Body of pancreas (tissue), 4 donors: ENCODE measurements at regions not wholly inside any gene's neighbourhood (a gene's known extent, or its start where the extent isn't known, plus 50 kb on each side); places are given as distances from the start of the nearest gene placed in this dataset.
"Not testable (repeated sequence)": the region's sequence is repeated elsewhere in the genome, so short reads cannot be mapped to it uniquely, and the experiment has no call there.

Source experiments
- ATAC-seq: fragments of 150-250 bp; one replicate; pipeline ENCODE4 v1.9.1; 2016
- DNase-seq, 4 donors: peaks; one replicate each; pipeline ENCODE4 v3.0.0-alpha.2; 2019
- H3K27ac ChIP-seq, 4 donors: fragments of 200-600 bp; sonication (generic); 1 replicate in 3 of 4; 2 replicates in 1 of 4; pipeline versions ENCODE4 v1.5.1 to v1.6.1; 2016 to 2019; ENCODE audit warnings: mild to moderate bottlenecking in 1 of 4, mixed read lengths in 1 of 4, moderate library complexity in 1 of 4
- H3K27me3 ChIP-seq, 2 donors: fragments of 200-600 bp; sonication (generic); one replicate each; pipeline ENCODE4 v1.6.0; 2016; ENCODE audit warnings: mild to moderate bottlenecking in 1 of 2
- H3K36me3 ChIP-seq, 2 donors: fragments of 200-600 bp; sonication (generic); replicated peaks in 1 of 2; 2 replicates each; pipeline ENCODE4 v1.5.1; 2016; ENCODE audit warnings: low read depth in 2 of 2; ENCODE audit not compliant: insufficient read depth in 1 of 2
- H3K4me1 ChIP-seq: fragments of 200-600 bp; sonication (generic); one replicate; pipeline ENCODE4 v1.6.0; 2016
- H3K4me3 ChIP-seq, 2 donors: fragments of 200-600 bp; sonication (generic); 1 replicate in 1 of 2; 2 replicates in 1 of 2; pipeline ENCODE4 v1.5.1; 2016 to 2019
- H3K9me3 ChIP-seq, 3 donors: fragments of 200-600 bp; sonication (generic); 1 replicate in 2 of 3; 2 replicates in 1 of 3; pipeline ENCODE4 v1.5.1; 2016
- POLR2A ChIP-seq, 3 donors: fragments of 450-650 bp; IDR thresholded peaks; one replicate each; pipeline ENCODE4 v1.6.1; 2016; ENCODE audit warnings: antibody characterized with exemption in 3 of 3, mild to moderate bottlenecking in 2 of 3
- WGBS, 2 donors: methylation state at CpG; one replicate each; pipeline ENCODE4 v1.1.5; 2017; 5-methylcytosine and 5-hydroxymethylcytosine counted together
- intact Hi-C: fragments of 100-400 bp; cut with DNase I; formaldehyde crosslinking; loops from one replicate; pipeline ENCODE4 v1.15.1; 2023
- TF ChIP-seq, protein P1 (sequence below), 7 experiments: fragments of 450-650 bp in 4 of 7; fragments of 200-600 bp in 3 of 7; sonication (generic) in 3 of 7; IDR thresholded peaks; one replicate each; pipeline ENCODE4 v1.5.1; 2016 to 2019; ENCODE audit warnings: antibody characterized with exemption in 7 of 7

DNA sequence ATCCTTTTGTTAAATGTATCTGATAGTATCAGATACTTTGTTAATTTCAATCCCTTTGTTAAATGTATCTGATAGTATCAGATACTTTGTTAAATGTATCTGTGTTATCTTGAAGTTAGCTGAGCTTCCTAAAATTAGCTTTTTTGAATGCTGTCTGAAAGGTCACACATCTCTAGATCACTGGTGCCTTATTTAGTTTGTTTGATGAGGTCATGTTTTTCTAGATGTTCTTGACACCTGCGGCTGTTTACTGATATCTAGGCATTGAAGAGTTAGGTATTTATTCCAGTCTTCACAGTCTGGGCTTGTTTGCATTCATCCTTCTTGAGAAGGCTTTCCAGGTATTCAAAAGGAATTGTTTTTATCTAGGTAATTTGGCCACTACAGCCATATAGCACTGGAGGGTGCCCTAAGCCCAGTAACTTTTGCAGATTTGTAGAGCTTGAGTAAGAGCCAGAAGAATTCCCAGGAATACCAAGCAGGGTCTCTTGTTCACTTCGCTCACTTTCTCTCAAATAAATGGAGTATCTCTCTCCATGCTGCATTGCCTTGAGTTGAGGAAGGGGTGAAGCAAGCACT, 435.4 kb upstream of the GRAMD2B start:
- Histone ChIP-seq H3K27me3 (no peaks in the 10 kb centered on the region), H3K27ac (no peak overlapping the region), H3K4me3 (no peak overlapping the region), H3K4me1 (no peaks in the 10 kb centered on the region), H3K9me3 (no peaks in the 10 kb centered on the region), H3K36me3 (no peaks in the 10 kb centered on the region)
- TF ChIP-seq, protein P1, sequence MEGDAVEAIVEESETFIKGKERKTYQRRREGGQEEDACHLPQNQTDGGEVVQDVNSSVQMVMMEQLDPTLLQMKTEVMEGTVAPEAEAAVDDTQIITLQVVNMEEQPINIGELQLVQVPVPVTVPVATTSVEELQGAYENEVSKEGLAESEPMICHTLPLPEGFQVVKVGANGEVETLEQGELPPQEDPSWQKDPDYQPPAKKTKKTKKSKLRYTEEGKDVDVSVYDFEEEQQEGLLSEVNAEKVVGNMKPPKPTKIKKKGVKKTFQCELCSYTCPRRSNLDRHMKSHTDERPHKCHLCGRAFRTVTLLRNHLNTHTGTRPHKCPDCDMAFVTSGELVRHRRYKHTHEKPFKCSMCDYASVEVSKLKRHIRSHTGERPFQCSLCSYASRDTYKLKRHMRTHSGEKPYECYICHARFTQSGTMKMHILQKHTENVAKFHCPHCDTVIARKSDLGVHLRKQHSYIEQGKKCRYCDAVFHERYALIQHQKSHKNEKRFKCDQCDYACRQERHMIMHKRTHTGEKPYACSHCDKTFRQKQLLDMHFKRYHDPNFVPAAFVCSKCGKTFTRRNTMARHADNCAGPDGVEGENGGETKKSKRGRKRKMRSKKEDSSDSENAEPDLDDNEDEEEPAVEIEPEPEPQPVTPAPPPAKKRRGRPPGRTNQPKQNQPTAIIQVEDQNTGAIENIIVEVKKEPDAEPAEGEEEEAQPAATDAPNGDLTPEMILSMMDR (IDR thresholded peaks at IDR 0.05) = no peak
- TF ChIP-seq POLR2A (IDR thresholded peaks at IDR 0.05) = no peak
- no peak for ATAC-seq
- no peak for DNase-seq
- 86 to 91% methylated on average over 2 of the region's 2 CpGs for WGBS, 2 donors
- intact Hi-C loops = no loop called here

DNA sequence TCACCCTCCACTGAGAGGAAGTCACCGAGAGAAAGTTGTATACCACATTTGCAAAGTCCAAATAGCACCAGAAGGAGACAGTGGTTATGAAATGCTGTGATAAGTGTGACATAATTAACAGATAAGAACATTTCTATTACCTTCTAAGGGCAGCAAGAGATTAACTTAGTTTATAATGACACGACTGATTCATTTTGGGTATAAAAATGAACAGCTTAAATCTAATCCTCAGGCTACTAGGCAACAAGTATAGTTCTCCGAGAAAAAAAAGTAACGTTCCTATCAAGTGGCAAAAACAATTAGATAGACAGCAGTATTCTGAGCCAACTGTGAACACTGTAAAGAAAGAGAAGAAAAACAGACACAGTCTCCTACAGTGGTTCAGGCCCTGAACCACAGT, 431.2 kb upstream of the GRAMD2B start:
- H3K4me1 ChIP-seq = no peaks in the 10 kb centered on the region
- H3K36me3 ChIP-seq = no peaks in the 10 kb centered on the region
- H3K27me3 ChIP-seq = no peaks in the 10 kb centered on the region
- TF ChIP-seq, protein P1 (IDR thresholded peaks at IDR 0.05) = no peak
- TF ChIP-seq POLR2A (IDR thresholded peaks at IDR 0.05) = no peak
- H3K9me3 ChIP-seq = no peaks in the 10 kb centered on the region
- H3K27ac ChIP-seq = no peak overlapping the region
- no peak overlapping the region for H3K4me3 ChIP-seq
- ATAC-seq (no peak), DNase-seq (no peak)
- intact Hi-C loops = no loop called here
- 45 to 47% methylated on average over 4 of the region's 4 CpGs for WGBS, 2 donors

DNA sequence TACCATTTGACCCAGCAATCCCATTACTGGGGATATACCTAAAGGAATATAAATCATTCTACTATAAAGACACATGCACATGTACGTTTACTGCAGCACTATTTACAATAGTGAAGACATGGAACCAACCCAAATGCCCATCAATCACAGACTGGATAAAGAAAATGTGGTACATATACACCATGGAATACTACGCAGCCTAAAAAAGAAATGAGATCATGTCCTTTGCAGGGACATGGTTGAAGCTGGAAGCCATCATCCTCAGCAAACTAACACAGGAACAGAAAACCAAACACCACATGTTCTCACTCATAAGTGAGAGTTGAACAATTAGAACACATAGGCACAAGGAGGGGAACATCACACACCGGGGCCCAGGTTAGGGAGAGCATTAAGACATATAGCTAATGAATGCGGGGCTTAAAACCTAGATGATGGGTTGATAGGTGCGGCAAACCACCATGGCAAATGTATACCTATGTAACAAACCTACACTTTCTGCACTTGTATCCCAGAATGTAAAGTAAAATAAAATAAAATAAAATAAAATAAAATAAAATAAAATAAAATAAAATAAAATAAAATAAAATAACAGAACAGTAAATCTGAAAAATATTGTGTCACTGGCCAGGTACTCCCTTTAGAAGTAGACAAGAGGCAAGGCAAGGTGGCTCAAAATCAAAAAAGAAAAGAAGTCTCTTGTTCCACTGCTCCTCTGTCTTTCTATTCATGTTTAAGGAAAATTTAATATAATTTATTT, 423.8 kb upstream of the GRAMD2B start:
- intact Hi-C loops, H3K36me3 ChIP-seq, H3K27me3 ChIP-seq, DNase-seq, ATAC-seq, H3K27ac ChIP-seq, H3K4me3 ChIP-seq, H3K9me3 ChIP-seq: not testable (repeated sequence)
- 87 to 88% methylated on average over 5 of the region's 5 CpGs for WGBS, 2 donors
- H3K4me1 ChIP-seq = peaks cover 17% of the 10 kb centered on the region

DNA sequence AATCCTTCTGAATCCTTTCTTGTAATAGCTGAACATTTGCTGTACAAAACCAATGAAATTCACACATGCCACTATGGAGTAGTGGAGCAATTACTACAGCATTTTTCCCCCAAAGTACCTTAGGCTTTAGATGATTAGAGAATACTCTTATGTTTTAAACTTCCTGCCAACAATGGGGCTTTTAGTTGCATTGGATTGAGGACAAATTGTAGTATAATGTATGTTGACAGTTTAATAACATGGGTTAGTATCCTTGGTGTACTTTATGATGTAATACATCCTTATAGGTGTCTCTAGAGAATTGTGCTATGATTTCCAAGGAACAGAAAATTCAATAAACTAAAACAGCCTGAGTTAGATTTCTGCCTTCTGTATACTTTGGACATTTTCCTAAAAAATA, 422.7 kb upstream of the GRAMD2B start:
- no peak for DNase-seq
- intact Hi-C loops = no loop called here
- H3K36me3 ChIP-seq = no peaks in the 10 kb centered on the region
- no peaks in the 10 kb centered on the region for H3K27me3 ChIP-seq
- H3K9me3 ChIP-seq = no peaks in the 10 kb centered on the region
- H3K4me3 ChIP-seq = no peak overlapping the region
- TF ChIP-seq POLR2A (IDR thresholded peaks at IDR 0.05) = no peak
- peaks cover 20% of the 10 kb centered on the region for H3K4me1 ChIP-seq
- no peak overlapping the region for H3K27ac ChIP-seq
- no peak for ATAC-seq

DNA sequence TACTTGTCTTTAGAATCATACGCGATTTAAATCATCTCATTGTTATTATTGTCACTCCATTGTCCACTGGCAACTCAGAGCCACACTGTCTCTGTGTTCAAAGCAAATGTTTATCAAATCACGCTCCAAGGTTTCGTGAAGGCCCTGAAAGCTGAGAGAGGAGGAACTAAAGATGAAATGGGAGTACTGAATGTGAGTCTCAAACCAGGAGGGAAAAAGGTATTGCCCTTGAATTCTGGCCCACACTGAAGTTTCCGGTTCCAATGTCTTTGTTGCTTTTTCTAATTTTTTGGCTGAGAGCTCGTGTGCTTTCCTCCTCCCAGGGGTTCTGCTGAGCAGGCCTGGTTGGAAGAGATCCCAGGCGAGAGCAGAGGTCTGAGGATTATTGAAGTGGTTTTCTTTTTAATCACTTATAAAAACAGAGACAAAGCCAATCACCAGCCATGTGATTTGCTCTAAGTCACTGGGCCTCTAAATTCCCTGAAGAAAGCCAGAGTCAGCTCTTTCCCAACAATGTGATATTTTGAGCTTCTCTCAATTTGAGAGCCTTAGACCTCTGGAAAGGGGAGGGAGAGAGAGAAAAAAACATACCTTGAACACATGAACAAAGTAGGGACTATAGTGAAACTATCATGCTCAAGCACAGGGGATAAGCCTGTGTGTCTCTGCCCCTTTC, 420.8 kb upstream of the GRAMD2B start:
- ATAC-seq (peak; percentile 70), DNase-seq (peak; percentile 22 to 54 (median 53))
- Histone ChIP-seq H3K9me3 (no peaks in the 10 kb centered on the region), H3K27ac (peak overlapping the region in 3 of 4 donors; percentile 19 to 59 (median 35)), H3K4me3 (no peak overlapping the region), H3K36me3 (no peaks in the 10 kb centered on the region), H3K4me1 (peaks cover 20% of the 10 kb centered on the region), H3K27me3 (no peaks in the 10 kb centered on the region)
- 37 to 44% methylated on average over 7 of the region's 7 CpGs for WGBS, 2 donors
- TF ChIP-seq, protein P1 (IDR thresholded peaks at IDR 0.05) = no peak
- no peak for TF ChIP-seq POLR2A (IDR thresholded peaks at IDR 0.05)
- intact Hi-C loops = no loop called here
